MCF 10A (cell line): ENCODE measurements at regions not wholly inside any gene's neighbourhood (a gene's known extent, or its start where the extent isn't known, plus 50 kb on each side); places are given as distances from the start of the nearest gene placed in this dataset.

Experiments used
- BruUV-seq: library from RNA; stranded (reverse); fragments of 400-500 nt; replicated peaks from 2 replicates; lab custom pipeline; 2021; lab: Mats Ljungman, UMichigan
- CTCF ChIA-PET: fragments of 300-600 bp; sonication (Branson Sonifier 250); formaldehyde crosslinking; extraction: SDS; loops from one replicate; lab custom pipeline; 2021; ENCODE audit warnings: antibody characterized with exemption, inconsistent platforms; lab: Yijun Ruan, JAX
- POLR2A ChIA-PET: fragments of 300-600, 350-650 bp; sonication (Branson Sonifier 250); formaldehyde crosslinking; extraction: SDS; loops from one replicate; lab custom pipeline; 2020; ENCODE audit warnings: antibody characterized with exemption, inconsistent platforms; lab: Yijun Ruan, JAX
- DNase-seq: peaks from one replicate; pipeline ENCODE4 v3.0.0-alpha.2; 2018; ENCODE audit not compliant: unreplicated experiment
- H3K27ac Mint-ChIP-seq: one replicate; pipeline ENCODE4 v1.8.0; 2022; ENCODE audit warnings: mild to moderate bottlenecking, low read depth, mixed read lengths; ENCODE audit not compliant: unreplicated experiment
- H3K27me3 Mint-ChIP-seq: one replicate; pipeline ENCODE4 v1.8.0; 2022; ENCODE audit warnings: mixed read lengths; ENCODE audit not compliant: insufficient read depth, unreplicated experiment
- H3K36me3 Mint-ChIP-seq: one replicate; pipeline ENCODE4 v1.8.0; 2022; ENCODE audit warnings: mild to moderate bottlenecking, moderate library complexity, mixed read lengths; ENCODE audit not compliant: insufficient read depth, unreplicated experiment
- H3K4me1 Mint-ChIP-seq: one replicate; pipeline ENCODE4 v1.8.0; 2022; ENCODE audit warnings: mixed read lengths; ENCODE audit not compliant: insufficient read depth, unreplicated experiment
- H3K4me3 Mint-ChIP-seq: one replicate; pipeline ENCODE4 v1.8.0; 2022; ENCODE audit warnings: mild to moderate bottlenecking, moderate library complexity, mixed read lengths; ENCODE audit not compliant: unreplicated experiment
- H3K9me3 Mint-ChIP-seq: one replicate; pipeline ENCODE4 v1.8.0; 2022; ENCODE audit warnings: mixed read lengths; ENCODE audit not compliant: unreplicated experiment
- intact Hi-C: fragments of 100-400 bp; cut with micrococcal nuclease; formaldehyde crosslinking; loops from 2 replicates; pipeline ENCODE4 v1.14.1; 2022
- TF ChIP-seq, protein P1 (sequence below): fragments of 200-600 bp; IDR thresholded peaks from one replicate; pipeline ENCODE4 v1.8.0; 2022; ENCODE audit warnings: antibody characterized with exemption, mild to moderate bottlenecking; ENCODE audit not compliant: unreplicated experiment

DNA sequence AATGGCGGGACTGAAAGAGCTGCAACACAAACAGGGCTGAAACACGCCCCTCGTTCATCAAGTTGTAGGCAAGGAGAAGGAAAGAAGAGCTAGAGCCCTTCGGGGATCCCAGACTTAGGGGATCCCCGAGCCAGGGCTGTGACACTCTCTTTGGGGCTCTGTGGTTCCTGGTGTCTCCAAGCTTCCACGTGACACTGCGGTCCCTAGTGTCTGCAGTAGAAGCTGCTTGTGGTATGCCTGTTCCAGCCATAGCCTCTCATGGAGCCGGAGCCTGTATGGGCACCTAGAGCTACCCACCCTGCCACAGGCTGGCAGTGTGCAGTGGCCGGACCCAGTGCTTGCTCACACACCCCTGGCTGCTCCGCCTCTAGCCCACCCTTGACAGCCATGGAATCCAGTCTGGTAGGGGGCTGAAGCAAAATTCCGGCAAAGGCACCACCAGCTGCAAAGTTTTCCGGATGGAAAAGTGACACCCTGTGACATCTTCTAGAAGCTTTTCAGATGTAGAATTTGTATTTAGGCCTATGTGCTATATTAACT lies 1439.6 kb upstream of the ACO1 start:
- Mint-ChIP-seq H3K27ac (no peak overlapping the region), H3K9me3 (no peaks in the 10 kb centered on the region), H3K36me3 (no peaks in the 10 kb centered on the region), H3K27me3 (peaks cover 31% of the 10 kb centered on the region), H3K4me3 (no peak overlapping the region), H3K4me1 (no peaks in the 10 kb centered on the region)
- no TSS peak for BruUV-seq
- ChIA-PET POLR2A (no interaction called here), CTCF (interaction anchor here (0.6 to 0.7 kb wide), 2 partner anchors 18 to 121 kb away, joined by 3 read pairs; no protein-coding TSS in a partner anchor)
- no peak for DNase-seq
- intact Hi-C loops = no loop called here
- TF ChIP-seq, protein P1, sequence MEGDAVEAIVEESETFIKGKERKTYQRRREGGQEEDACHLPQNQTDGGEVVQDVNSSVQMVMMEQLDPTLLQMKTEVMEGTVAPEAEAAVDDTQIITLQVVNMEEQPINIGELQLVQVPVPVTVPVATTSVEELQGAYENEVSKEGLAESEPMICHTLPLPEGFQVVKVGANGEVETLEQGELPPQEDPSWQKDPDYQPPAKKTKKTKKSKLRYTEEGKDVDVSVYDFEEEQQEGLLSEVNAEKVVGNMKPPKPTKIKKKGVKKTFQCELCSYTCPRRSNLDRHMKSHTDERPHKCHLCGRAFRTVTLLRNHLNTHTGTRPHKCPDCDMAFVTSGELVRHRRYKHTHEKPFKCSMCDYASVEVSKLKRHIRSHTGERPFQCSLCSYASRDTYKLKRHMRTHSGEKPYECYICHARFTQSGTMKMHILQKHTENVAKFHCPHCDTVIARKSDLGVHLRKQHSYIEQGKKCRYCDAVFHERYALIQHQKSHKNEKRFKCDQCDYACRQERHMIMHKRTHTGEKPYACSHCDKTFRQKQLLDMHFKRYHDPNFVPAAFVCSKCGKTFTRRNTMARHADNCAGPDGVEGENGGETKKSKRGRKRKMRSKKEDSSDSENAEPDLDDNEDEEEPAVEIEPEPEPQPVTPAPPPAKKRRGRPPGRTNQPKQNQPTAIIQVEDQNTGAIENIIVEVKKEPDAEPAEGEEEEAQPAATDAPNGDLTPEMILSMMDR = no peak

- CTCF ChIA-PET = no interaction called here
- intact Hi-C loops = loop anchor here (10.0 kb wide), 1 partner anchor 1680 kb away; no protein-coding TSS in a partner anchor
- POLR2A ChIA-PET = interaction anchor here (0.7 kb wide), 1 partner anchor 173 kb away, joined by 4 read pairs; no protein-coding TSS in a partner anchor
- TF ChIP-seq, protein P1 = no peak
- Mint-ChIP-seq H3K4me3 (no peak overlapping the region), H3K36me3 (no peaks in the 10 kb centered on the region), H3K9me3 (no peaks in the 10 kb centered on the region), H3K27me3 (peaks cover 21% of the 10 kb centered on the region), H3K27ac (no peak overlapping the region), H3K4me1 (no peaks in the 10 kb centered on the region)
- no TSS peak for BruUV-seq
- no peak for DNase-seq
Measured at GRCh38 chr9:30964332-30964731, 1420.1 kb upstream of the ACO1 start.

GRCh38 chr9:30967476-30967875 lies 1417.0 kb upstream of the ACO1 start:
- no peaks in the 10 kb centered on the region for H3K36me3 Mint-ChIP-seq
- H3K4me1 Mint-ChIP-seq = no peaks in the 10 kb centered on the region
- TF ChIP-seq, protein P1 = peak; percentile 41
- intact Hi-C loops = loop anchor here (5.0 to 10.0 kb wide), 2 partner anchors 1135 to 1683 kb away; no protein-coding TSS in a partner anchor
- POLR2A ChIA-PET = no interaction called here
- no TSS peak for BruUV-seq
- CTCF ChIA-PET = no interaction called here
- peaks cover 21% of the 10 kb centered on the region for H3K27me3 Mint-ChIP-seq
- H3K9me3 Mint-ChIP-seq = no peaks in the 10 kb centered on the region
- no peak overlapping the region for H3K27ac Mint-ChIP-seq
- H3K4me3 Mint-ChIP-seq = no peak overlapping the region
- peak; percentile 27 for DNase-seq

DNA sequence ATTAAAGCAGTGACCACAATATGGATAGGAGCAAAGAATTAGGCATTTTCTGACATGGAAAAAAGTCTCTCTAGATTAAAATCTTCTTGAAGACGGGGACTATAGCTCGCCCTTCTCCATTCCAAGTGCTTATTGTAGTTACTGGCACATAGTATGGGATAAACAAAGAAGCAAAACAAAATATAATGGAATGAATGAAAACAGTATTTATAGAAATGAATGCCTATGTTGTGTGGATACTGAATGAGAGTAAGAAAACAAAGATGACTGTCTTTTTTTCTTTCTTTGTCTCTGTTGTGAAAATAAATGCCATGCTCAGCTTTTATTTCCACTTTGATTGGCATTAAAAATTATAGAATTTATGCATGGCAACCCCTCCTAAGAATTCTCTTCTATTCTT lies 1414.3 kb upstream of the ACO1 start:
- intact Hi-C loops = no loop called here
- H3K36me3 Mint-ChIP-seq = no peaks in the 10 kb centered on the region
- no peak overlapping the region for H3K27ac Mint-ChIP-seq
- no peaks in the 10 kb centered on the region for H3K4me1 Mint-ChIP-seq
- no TSS peak for BruUV-seq
- H3K9me3 Mint-ChIP-seq = no peaks in the 10 kb centered on the region
- DNase-seq = no peak
- POLR2A ChIA-PET = interaction anchor here (0.7 kb wide), 1 partner anchor 14 kb away, joined by 3 read pairs; no protein-coding TSS in a partner anchor
- peaks cover 23% of the 10 kb centered on the region for H3K27me3 Mint-ChIP-seq
- TF ChIP-seq, protein P1 = no peak
- H3K4me3 Mint-ChIP-seq = no peak overlapping the region
- CTCF ChIA-PET = interaction anchor here (0.6 kb wide), 1 partner anchor 475 kb away, joined by 3 read pairs; no protein-coding TSS in a partner anchor
